HCT116 (cell line): ENCODE measurements at regions not wholly inside any gene's neighbourhood (a gene's known extent, or its start where the extent isn't known, plus 50 kb on each side); places are given as distances from the start of the nearest gene placed in this dataset.

ENCODE experiments used
- ATAC-seq: fragments of 200-7000 bp; cut with Tn5 transposase; 2 replicates; pipeline ENCODE4 v1.9.1; 2020; ENCODE audit warnings: mild to moderate bottlenecking, moderate library complexity
- BruUV-seq: library from RNA; stranded (reverse); fragments of 400-500 nt; replicated peaks from 2 replicates; lab custom pipeline; 2021; lab: Mats Ljungman, UMichigan
- CTCF ChIA-PET: fragments of 300-600 bp; sonication (Branson Sonifier 250); formaldehyde crosslinking; loops from one replicate; lab custom pipeline; 2021; ENCODE audit warnings: antibody characterized with exemption; lab: Charles Lee
- POLR2A ChIA-PET: fragments of 300-600, 350-600 bp; sonication (Branson Sonifier 250); formaldehyde crosslinking; loops from one replicate; lab custom pipeline; 2021; ENCODE audit warnings: antibody characterized with exemption; lab: Charles Lee
- RAD21 ChIA-PET, 2 experiments: fragments of 300-600 bp; sonication (Branson Sonifier 250); formaldehyde crosslinking; loops; one replicate each; lab custom pipeline; 2023; ENCODE audit warnings: low total read pairs in 2 of 2; ENCODE audit not compliant: uncharacterized antibody in 2 of 2, unreplicated experiment in 2 of 2, low non-redundant PET in 1 of 2; lab: Charles Lee
- DNase-seq: peaks from one replicate; pipeline ENCODE4 v3.0.0-alpha.2; 2010; ENCODE audit warnings: low read depth, low spot score
- H2AFZ ChIP-seq: fragments of 200-600 bp; shearing (Covaris generic), sonication (generic); 2 replicates; pipeline ENCODE4 v1.6.1; 2017; ENCODE audit warnings: low read depth, mixed run types, mixed read lengths, antibody characterized with exemption, low read length; ENCODE audit not compliant: poor library complexity, severe bottlenecking
- H3K27ac ChIP-seq: 2 replicates; pipeline ENCODE4 v1.5.1; 2012; ENCODE audit warnings: low read depth, low read length
- H3K27me3 ChIP-seq: fragments of 200-600 bp; sonication (generic); 2 replicates; pipeline ENCODE4 v1.6.1; 2016; ENCODE audit warnings: mixed run types, low read length, mixed read lengths; ENCODE audit not compliant: insufficient read depth
- H3K36me3 ChIP-seq, 2 experiments: fragments of 200-500 bp in 1 of 2; fragments of 200-600 bp in 1 of 2; sonication (Bioruptor generic) in 1 of 2; sonication (generic) in 1 of 2; 2 replicates each; pipeline versions ENCODE4 v1.5.1 to v1.6.1; 2014 to 2016; ENCODE audit warnings: low read length in 2 of 2, inconsistent platforms in 1 of 2, mixed read lengths in 1 of 2, mixed run types in 1 of 2; ENCODE audit not compliant: insufficient read depth in 2 of 2, control insufficient read depth in 1 of 2
- H3K4me1 ChIP-seq, 2 experiments: fragments of 200-600 bp in 1 of 2; sonication (generic) in 1 of 2; 2 replicates each; pipeline versions ENCODE4 v1.5.1 to v1.6.1; 2012 to 2017; ENCODE audit warnings: low read length in 2 of 2, inconsistent platforms in 1 of 2, mild to moderate bottlenecking in 1 of 2, mixed read lengths in 1 of 2, mixed run types in 1 of 2, moderate library complexity in 1 of 2; ENCODE audit not compliant: insufficient read depth in 2 of 2, control insufficient read depth in 1 of 2
- H3K4me2 ChIP-seq: fragments of 200-600 bp; sonication (generic); 2 replicates; pipeline ENCODE4 v1.6.1; 2017; ENCODE audit warnings: mixed run types, low read length, mixed read lengths
- H3K4me3 ChIP-seq, 2 experiments: fragments of 200-600 bp in 1 of 2; sonication (generic) in 1 of 2; replicated peaks in 1 of 2; 2 replicates each; pipeline ENCODE4 v1.5.1; 2011 to 2016; ENCODE audit warnings: low read length in 2 of 2, control low read depth in 1 of 2, low read depth in 1 of 2, mild to moderate bottlenecking in 1 of 2, mixed read lengths in 1 of 2, mixed run types in 1 of 2
- H3K79me2 ChIP-seq: fragments of 200-600 bp; sonication (generic); 2 replicates; pipeline ENCODE4 v1.6.1; 2017; ENCODE audit warnings: mild to moderate bottlenecking, mixed run types, low read length, moderate library complexity, mixed read lengths; ENCODE audit not compliant: insufficient read depth
- H3K9ac ChIP-seq: fragments of 200-600 bp; sonication (generic); 2 replicates; pipeline ENCODE4 v1.6.1; 2016; ENCODE audit warnings: low read length, mixed read lengths
- H3K9me2 ChIP-seq: fragments of 200-600 bp; sonication (generic), shearing (Covaris generic); 2 replicates; pipeline ENCODE4 v1.6.1; 2017; ENCODE audit warnings: mixed run types, mild to moderate bottlenecking, moderate library complexity; ENCODE audit not compliant: insufficient read depth
- H3K9me3 ChIP-seq, 2 experiments: fragments of 200-500 bp in 1 of 2; fragments of 200-600 bp in 1 of 2; sonication (Bioruptor generic) in 1 of 2; sonication (generic) in 1 of 2; 2 replicates each; pipeline ENCODE4 v1.6.1; 2014 to 2017; ENCODE audit warnings: low read length in 2 of 2, mixed read lengths in 2 of 2, inconsistent platforms in 1 of 2, low read depth in 1 of 2, mild to moderate bottlenecking in 1 of 2, mixed run types in 1 of 2, moderate library complexity in 1 of 2; ENCODE audit not compliant: control insufficient read depth in 1 of 2, insufficient read depth in 1 of 2
- H4K20me1 ChIP-seq: fragments of 200-600 bp; sonication (generic), shearing (Covaris generic); 2 replicates; pipeline ENCODE4 v1.6.1; 2017; ENCODE audit warnings: mixed run types, mild to moderate bottlenecking, moderate library complexity; ENCODE audit not compliant: insufficient read depth
- ATF3 ChIP-seq: IDR thresholded peaks from 2 replicates; pipeline ENCODE4 v1.6.1; 2012
- CTCF ChIP-seq, 3 experiments: fragments of 200-600 bp in 1 of 3; sonication (generic) in 1 of 3; IDR thresholded peaks in 2 of 3; conservative IDR thresholded peaks in 1 of 3; 2 replicates each; pipeline ENCODE4 v1.5.1; 2012 to 2017; ENCODE audit warnings: low read depth in 2 of 3, low read length in 2 of 3, antibody characterized with exemption in 1 of 3, borderline replicate concordance in 1 of 3, control low read depth in 1 of 3, mild to moderate bottlenecking in 1 of 3, mixed read lengths in 1 of 3, mixed run types in 1 of 3, moderate library complexity in 1 of 3; ENCODE audit not compliant: insufficient read depth in 1 of 3
- EGR1 ChIP-seq: IDR thresholded peaks from 2 replicates; pipeline ENCODE4 v1.6.1; 2012; ENCODE audit warnings: low read depth
- ELF1 ChIP-seq: IDR thresholded peaks from 2 replicates; pipeline ENCODE4 v1.6.1; 2012; ENCODE audit warnings: low read depth, borderline replicate concordance
- EZH2 ChIP-seq: fragments of 200-600 bp; sonication (generic); IDR thresholded peaks from 2 replicates; pipeline ENCODE4 v1.6.1; 2017; ENCODE audit warnings: antibody characterized with exemption, mixed run types
- EZH2phosphoT487 ChIP-seq: fragments of 200-600 bp; IDR thresholded peaks from 2 replicates; pipeline ENCODE4 v1.6.1; 2018; ENCODE audit warnings: antibody characterized with exemption, borderline replicate concordance
- FOSL1 ChIP-seq: IDR thresholded peaks from 2 replicates; pipeline ENCODE4 v1.6.1; 2012; ENCODE audit warnings: low read depth
- JUND ChIP-seq: IDR thresholded peaks from 2 replicates; pipeline ENCODE4 v1.6.1; 2012
- MAX ChIP-seq: IDR thresholded peaks from 2 replicates; pipeline ENCODE4 v1.6.1; 2012
- POLR2A ChIP-seq: IDR thresholded peaks from 2 replicates; pipeline ENCODE4 v1.7.0; 2011; ENCODE audit warnings: borderline replicate concordance; ENCODE audit not compliant: insufficient read depth, insufficient read length; ENCODE audit errors: extremely low read depth
- POLR2AphosphoS5 ChIP-seq: IDR thresholded peaks from 2 replicates; pipeline ENCODE4 v1.6.1; 2011; ENCODE audit warnings: mild to moderate bottlenecking, low read depth, low read length, moderate library complexity
- RAD21 ChIP-seq: IDR thresholded peaks from 2 replicates; pipeline ENCODE4 v1.6.1; 2012; ENCODE audit warnings: low read depth, mild to moderate bottlenecking
- REST ChIP-seq: IDR thresholded peaks from 2 replicates; pipeline ENCODE4 v1.6.1; 2012; ENCODE audit warnings: low read depth
- SIN3A ChIP-seq: IDR thresholded peaks from 2 replicates; pipeline ENCODE4 v1.6.1; 2012; ENCODE audit warnings: low read depth
- SP1 ChIP-seq: IDR thresholded peaks from 2 replicates; pipeline ENCODE4 v1.6.1; 2012; ENCODE audit warnings: low read depth
- TCF7L2 ChIP-seq: IDR thresholded peaks from 2 replicates; pipeline ENCODE4 v1.7.0; 2011; ENCODE audit warnings: borderline replicate concordance, inconsistent platforms; ENCODE audit not compliant: insufficient read depth, insufficient read length; ENCODE audit errors: extremely low read depth
- YY1 ChIP-seq: IDR thresholded peaks from 2 replicates; pipeline ENCODE4 v1.6.1; 2011; ENCODE audit warnings: low read length, low read depth, moderate library complexity, mild to moderate bottlenecking; ENCODE audit not compliant: insufficient replicate concordance; ENCODE audit errors: extremely low read depth
- ZBTB33 ChIP-seq: IDR thresholded peaks from 2 replicates; pipeline ENCODE4 v1.6.1; 2011; ENCODE audit warnings: mild to moderate bottlenecking, low read length, moderate library complexity; ENCODE audit not compliant: insufficient replicate concordance; ENCODE audit errors: extremely low read depth
- ZNF274 ChIP-seq: fragments of 200-500 bp; sonication (Bioruptor generic); IDR thresholded peaks from 2 replicates; pipeline ENCODE4 v1.6.1; 2014; ENCODE audit warnings: mild to moderate bottlenecking, low read depth, low read length, inconsistent platforms
- intact Hi-C: fragments of 100-400 bp; cut with micrococcal nuclease; formaldehyde crosslinking; loops from 2 replicates; pipeline ENCODE4 v1.10.0; 2022

GRCh38 chr2:224182498-224182897 is 143.4 kb upstream of the SERPINE2 start:
- ATAC-seq, result no peak
- CTCF ChIA-PET, result no interaction called here
- Histone ChIP-seq H3K27me3 (no peaks in the 10 kb centered on the region), H3K79me2 (no peaks in the 10 kb centered on the region), H3K4me1 (no peaks in the 10 kb centered on the region; a peak in 1 of 4 replicates), H3K4me2 (no peak overlapping the region), H3K9ac (no peak overlapping the region), H3K27ac (no peak overlapping the region), H2AFZ (no peak overlapping the region), H3K4me3 (no peak overlapping the region), H3K9me2 (no peaks in the 10 kb centered on the region), H4K20me1 (no peaks in the 10 kb centered on the region), H3K36me3 (no peaks in the 10 kb centered on the region), H3K9me3 (no peaks in the 10 kb centered on the region)
- POLR2A ChIA-PET, result no interaction called here
- intact Hi-C loops, result no loop called here
- no peak for DNase-seq
- TF ChIP-seq POLR2AphosphoS5 (no peak), POLR2A (no peak), ZNF274 (no peak), EGR1 (no peak), FOSL1 (no peak), SP1 (no peak), JUND (no peak), TCF7L2 (no peak), ATF3 (no peak), SIN3A (no peak), YY1 (no peak), EZH2phosphoT487 (no peak), MAX (no peak), ZBTB33 (no peak), ELF1 (no peak), RAD21 (no peak), EZH2 (no peak), REST (no peak), CTCF (IDR thresholded peaks at IDR 0.05 in 2 of 3, conservative IDR thresholded peaks at IDR 0.05 in 1 of 3; ENCODE audit: borderline replicate concordance in 1 of 3, insufficient read depth in 1 of 3, low read depth in 2 of 3, low read length in 2 of 3) (no peak)
- no TSS peak for BruUV-seq
- RAD21 ChIA-PET, result no interaction called here
